GM12891 (cell line): ENCODE measurements at regions not wholly inside any gene's neighbourhood (a gene's known extent, or its start where the extent isn't known, plus 50 kb on each side); places are given as distances from the start of the nearest gene placed in this dataset.

Experiments
- POLR2A ChIP-seq: IDR thresholded peaks from 2 replicates; pipeline ENCODE4 v1.6.1; 2011; ENCODE audit warnings: low read depth, low read length, control low read depth
- POLR2AphosphoS5 ChIP-seq: IDR thresholded peaks from 2 replicates; pipeline ENCODE4 v1.6.1; 2011; ENCODE audit warnings: low read depth, low read length, control low read depth

DNA sequence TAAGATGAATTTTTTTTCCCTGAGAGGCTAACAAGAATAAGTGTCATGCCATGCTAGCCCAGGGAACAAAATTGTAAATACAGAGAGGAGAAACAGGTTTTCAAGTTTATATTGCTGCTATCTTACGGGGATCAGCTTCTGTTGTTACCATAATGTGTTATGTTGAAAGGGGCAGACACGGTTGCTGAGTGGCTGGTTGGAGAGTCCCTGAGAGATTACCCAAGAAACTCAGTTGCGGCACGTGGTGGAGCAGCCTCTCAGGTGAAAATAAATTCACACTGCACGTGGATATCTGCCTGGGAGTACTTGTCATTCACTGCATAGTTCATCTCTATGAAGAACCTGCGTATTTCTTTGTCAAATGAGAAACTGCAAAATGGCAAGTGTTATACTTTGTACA lies 293.6 kb downstream of the TDRD3 start:
- TF ChIP-seq POLR2A (no peak), POLR2AphosphoS5 (no peak)
